ENCODE measurements at regions not wholly inside any gene's neighbourhood (a gene's known extent, or its start where the extent isn't known, plus 50 kb on each side); places are given as distances from the start of the nearest gene placed in this dataset.
"Not testable (repeated sequence)": the region's sequence is repeated elsewhere in the genome, so short reads cannot be mapped to it uniquely, and the experiment has no call there.

GRCh38 chr3:10109-10996 lies 186.2 kb upstream of the CHL1 start:
- not testable (repeated sequence) for H2AFZ ChIP-seq (ENCODE audit: low read depth, low read length, severe bottlenecking); H3K36me3 ChIP-seq (ENCODE audit: low read length); H3K9me3 ChIP-seq (ENCODE audit: insufficient read depth, low read length); H3F3A ChIP-seq (ENCODE audit: insufficient read depth); H3K9ac ChIP-seq (ENCODE audit: low read length); H3K4me3 ChIP-seq (ENCODE audit: insufficient read depth, low read length, poor library complexity, severe bottlenecking); H3K27ac ChIP-seq (ENCODE audit: low read depth, low read length); H3K4me2 ChIP-seq (ENCODE audit: low read depth, low read length, poor library complexity, severe bottlenecking); H3K9me2 ChIP-seq (replicated peaks; ENCODE audit: insufficient read depth, low read length); H3K79me2 ChIP-seq (ENCODE audit: insufficient read depth, low read length); H3K27me3 ChIP-seq (ENCODE audit: low read length); H4K20me1 ChIP-seq (ENCODE audit: low read depth, low read length)

- no peaks in the 10 kb centered on the region for H4K20me1 ChIP-seq (ENCODE audit: low read depth, low read length)
- no peaks in the 10 kb centered on the region for H3K9me3 ChIP-seq (ENCODE audit: insufficient read depth, low read length)
- TF ChIP-seq CTCF (IDR thresholded peaks at IDR 0.05; ENCODE audit: insufficient read depth, low read length, poor library complexity, severe bottlenecking) (no peak), EZH2phosphoT487 (conservative IDR thresholded peaks at IDR 0.05; ENCODE audit: low read length) (no peak)
- H3K79me2 ChIP-seq (ENCODE audit: insufficient read depth, low read length), result no peaks in the 10 kb centered on the region
- H3K9me2 ChIP-seq (replicated peaks; ENCODE audit: insufficient read depth, low read length), result no peaks in the 10 kb centered on the region
- H3K27me3 ChIP-seq (ENCODE audit: low read length), result no peaks in the 10 kb centered on the region
- no peak overlapping the region for H3K4me2 ChIP-seq (ENCODE audit: low read depth, low read length, poor library complexity, severe bottlenecking)
- H3K4me3 ChIP-seq (ENCODE audit: insufficient read depth, low read length, poor library complexity, severe bottlenecking), result no peak overlapping the region
- H2AFZ ChIP-seq (ENCODE audit: low read depth, low read length, severe bottlenecking), result no peak overlapping the region
- no peaks in the 10 kb centered on the region for H3F3A ChIP-seq (ENCODE audit: insufficient read depth)
- H3K9ac ChIP-seq (ENCODE audit: low read length), result no peak overlapping the region
- H3K27ac ChIP-seq (ENCODE audit: low read depth, low read length), result no peak overlapping the region
- H3K36me3 ChIP-seq (ENCODE audit: low read length), result no peaks in the 10 kb centered on the region
Observed at GRCh38 chr3:11734-12133, 184.8 kb upstream of the CHL1 start.

- Histone ChIP-seq H2AFZ (ENCODE audit: low read depth, low read length, severe bottlenecking) (no peak overlapping the region), H3K9me3 (ENCODE audit: insufficient read depth, low read length) (no peaks in the 10 kb centered on the region), H4K20me1 (ENCODE audit: low read depth, low read length) (no peaks in the 10 kb centered on the region), H3K9ac (ENCODE audit: low read length) (no peak overlapping the region), H3K27me3 (ENCODE audit: low read length) (no peaks in the 10 kb centered on the region), H3F3A (ENCODE audit: insufficient read depth) (no peaks in the 10 kb centered on the region), H3K4me3 (ENCODE audit: insufficient read depth, low read length, poor library complexity, severe bottlenecking) (no peak overlapping the region), H3K79me2 (ENCODE audit: insufficient read depth, low read length) (no peaks in the 10 kb centered on the region), H3K27ac (ENCODE audit: low read depth, low read length) (no peak overlapping the region), H3K9me2 (replicated peaks; ENCODE audit: insufficient read depth, low read length) (no peaks in the 10 kb centered on the region), H3K4me2 (ENCODE audit: low read depth, low read length, poor library complexity, severe bottlenecking) (no peak overlapping the region), H3K36me3 (ENCODE audit: low read length) (no peaks in the 10 kb centered on the region)
- no peak for TF ChIP-seq CTCF (IDR thresholded peaks at IDR 0.05; ENCODE audit: insufficient read depth, low read length, poor library complexity, severe bottlenecking)
- TF ChIP-seq EZH2phosphoT487 (conservative IDR thresholded peaks at IDR 0.05; ENCODE audit: low read length), result no peak
Observed at GRCh38 chr3:14652-15051, 181.9 kb upstream of the CHL1 start.

- no peaks in the 10 kb centered on the region for H4K20me1 ChIP-seq (ENCODE audit: low read depth, low read length)
- H3K9me3 ChIP-seq (ENCODE audit: insufficient read depth, low read length), result no peaks in the 10 kb centered on the region
- H3K4me2 ChIP-seq (ENCODE audit: low read depth, low read length, poor library complexity, severe bottlenecking), result no peak overlapping the region
- H3K27me3 ChIP-seq (ENCODE audit: low read length), result no peaks in the 10 kb centered on the region
- TF ChIP-seq EZH2phosphoT487 (conservative IDR thresholded peaks at IDR 0.05; ENCODE audit: low read length) (no peak), CTCF (IDR thresholded peaks at IDR 0.05; ENCODE audit: insufficient read depth, low read length, poor library complexity, severe bottlenecking) (no peak)
- H3K27ac ChIP-seq (ENCODE audit: low read depth, low read length), result no peak overlapping the region
- H3K36me3 ChIP-seq (ENCODE audit: low read length), result no peaks in the 10 kb centered on the region
- no peaks in the 10 kb centered on the region for H3F3A ChIP-seq (ENCODE audit: insufficient read depth)
- H3K9me2 ChIP-seq (replicated peaks; ENCODE audit: insufficient read depth, low read length), result no peaks in the 10 kb centered on the region
- H2AFZ ChIP-seq (ENCODE audit: low read depth, low read length, severe bottlenecking), result no peak overlapping the region
- no peak overlapping the region for H3K9ac ChIP-seq (ENCODE audit: low read length)
- no peaks in the 10 kb centered on the region for H3K79me2 ChIP-seq (ENCODE audit: insufficient read depth, low read length)
- no peak overlapping the region for H3K4me3 ChIP-seq (ENCODE audit: insufficient read depth, low read length, poor library complexity, severe bottlenecking)
Observed at GRCh38 chr3:16366-16765, 180.2 kb upstream of the CHL1 start.

Measured in SU-DHL-6 (cell line).